Stomach (tissue), 8 donors: ENCODE measurements at regions not wholly inside any gene's neighbourhood (a gene's known extent, or its start where the extent isn't known, plus 50 kb on each side); places are given as distances from the start of the nearest gene placed in this dataset.
"Not testable (repeated sequence)": the region's sequence is repeated elsewhere in the genome, so short reads cannot be mapped to it uniquely, and the experiment has no call there.

Source experiments
- DNase-seq, 2 donors: peaks; one replicate each; pipeline versions ENCODE4 v3.0.0 to v3.0.0-alpha.2; 2013 to 2019
- H3K27ac ChIP-seq, 5 donors: fragments of 200-600 bp in 4 of 5; sonication (generic) in 4 of 5; one replicate each; pipeline ENCODE4 v1.5.1; 2013 to 2019; ENCODE audit warnings: mild to moderate bottlenecking in 1 of 5, moderate library complexity in 1 of 5
- H3K27me3 ChIP-seq, 3 donors: fragments of 200-600 bp; sonication (generic); one replicate each; pipeline ENCODE4 v1.5.1; 2017 to 2019; ENCODE audit warnings: mixed run types in 1 of 3
- H3K36me3 ChIP-seq, 4 donors: fragments of 200-600 bp; sonication (generic); 1 replicate in 3 of 4; 2 replicates in 1 of 4; pipeline ENCODE4 v1.5.1; 2016 to 2019
- H3K4me1 ChIP-seq, 4 donors: fragments of 200-600 bp; sonication (generic); one replicate each; pipeline ENCODE4 v1.5.1; 2016 to 2019
- H3K4me3 ChIP-seq, 4 donors: fragments of 200-600 bp; sonication (generic) in 3 of 4; one replicate each; pipeline ENCODE4 v1.5.1; 2016 to 2019; ENCODE audit warnings: mild to moderate bottlenecking in 1 of 4
- H3K9me3 ChIP-seq, 4 donors: fragments of 200-600 bp; sonication (generic); one replicate each; pipeline ENCODE4 v1.5.1; 2016 to 2019
- EP300 ChIP-seq: sonication (generic); formaldehyde crosslinking; IDR thresholded peaks from one replicate; pipeline ENCODE4 v1.6.1; 2017; ENCODE audit warnings: antibody characterized with exemption
- POLR2A ChIP-seq, 4 donors: fragments of 450-650 bp; IDR thresholded peaks; one replicate each; pipeline ENCODE4 v1.6.1; 2016; ENCODE audit warnings: antibody characterized with exemption in 4 of 4, control low read depth in 2 of 4, mild to moderate bottlenecking in 1 of 4, moderate library complexity in 1 of 4
- POLR2AphosphoS5 ChIP-seq, 3 donors: sonication (generic); formaldehyde crosslinking; IDR thresholded peaks; one replicate each; pipeline ENCODE4 v1.6.1; 2016; ENCODE audit warnings: antibody characterized with exemption in 3 of 3
- WGBS, 5 donors: extraction: QIAGEN DNeasy Blood & Tissue Kit in 3 of 5; methylation state at CpG; one replicate each; pipeline versions ENCODE4 v1.1.5 to v1.1.7; 2013 to 2018; 5-methylcytosine and 5-hydroxymethylcytosine counted together
- intact Hi-C: fragments of 100-400 bp; cut with DNase I; formaldehyde crosslinking; loops from one replicate; pipeline ENCODE4 v1.15.1; 2023; ENCODE audit warnings: low total_unique reads
- TF ChIP-seq, protein P1 (sequence below), 7 experiments: fragments of 450-650 bp in 4 of 7; fragments of 200-600 bp in 3 of 7; sonication (generic) in 3 of 7; IDR thresholded peaks; one replicate each; pipeline ENCODE4 v1.5.1; 2016 to 2019; ENCODE audit warnings: antibody characterized with exemption in 7 of 7, control low read depth in 2 of 7, mild to moderate bottlenecking in 1 of 7
- donor health status: healthy with polysubstance abuse.
- donor health status: Bipolar disorder and iron deficiency.
- donor health status: healthy.

DNA sequence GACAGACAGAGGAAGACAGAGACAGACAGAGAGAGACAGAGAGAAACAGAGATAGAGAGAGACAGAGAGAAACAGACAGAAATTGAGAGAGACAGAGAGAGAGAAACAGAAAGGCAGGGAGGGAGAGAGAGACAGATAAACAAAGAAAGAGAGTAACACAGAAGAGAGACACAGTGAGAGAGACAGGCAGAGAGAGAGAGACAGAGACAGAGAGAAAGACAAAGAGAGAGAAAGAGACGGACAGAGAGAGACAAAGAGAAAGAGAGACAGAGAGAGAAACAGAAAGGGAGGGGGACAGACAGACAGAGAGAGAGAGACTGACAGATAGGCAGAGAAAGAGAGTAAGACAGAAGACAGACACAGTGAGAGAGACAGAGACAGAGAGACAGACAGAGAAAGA, 108.5 kb upstream of the ANKRD30BL start:
- H3K27me3 ChIP-seq, result peaks cover 0 to 38% (median 0%) of the 10 kb centered on the region in 3 donors
- 52 to 82% (median 75%) methylated on average over 1 of the region's 1 CpG for WGBS, 5 donors
- H3K4me3 ChIP-seq, result no peak overlapping the region
- peaks cover 0 to 21% (median 12%) of the 10 kb centered on the region in 4 donors for H3K4me1 ChIP-seq
- H3K36me3 ChIP-seq, result no peaks in the 10 kb centered on the region
- DNase-seq, result no peak
- TF ChIP-seq POLR2AphosphoS5 (IDR thresholded peaks at IDR 0.05) (no peak), POLR2A (IDR thresholded peaks at IDR 0.05) (no peak), EP300 (no peak)
- TF ChIP-seq, protein P1, sequence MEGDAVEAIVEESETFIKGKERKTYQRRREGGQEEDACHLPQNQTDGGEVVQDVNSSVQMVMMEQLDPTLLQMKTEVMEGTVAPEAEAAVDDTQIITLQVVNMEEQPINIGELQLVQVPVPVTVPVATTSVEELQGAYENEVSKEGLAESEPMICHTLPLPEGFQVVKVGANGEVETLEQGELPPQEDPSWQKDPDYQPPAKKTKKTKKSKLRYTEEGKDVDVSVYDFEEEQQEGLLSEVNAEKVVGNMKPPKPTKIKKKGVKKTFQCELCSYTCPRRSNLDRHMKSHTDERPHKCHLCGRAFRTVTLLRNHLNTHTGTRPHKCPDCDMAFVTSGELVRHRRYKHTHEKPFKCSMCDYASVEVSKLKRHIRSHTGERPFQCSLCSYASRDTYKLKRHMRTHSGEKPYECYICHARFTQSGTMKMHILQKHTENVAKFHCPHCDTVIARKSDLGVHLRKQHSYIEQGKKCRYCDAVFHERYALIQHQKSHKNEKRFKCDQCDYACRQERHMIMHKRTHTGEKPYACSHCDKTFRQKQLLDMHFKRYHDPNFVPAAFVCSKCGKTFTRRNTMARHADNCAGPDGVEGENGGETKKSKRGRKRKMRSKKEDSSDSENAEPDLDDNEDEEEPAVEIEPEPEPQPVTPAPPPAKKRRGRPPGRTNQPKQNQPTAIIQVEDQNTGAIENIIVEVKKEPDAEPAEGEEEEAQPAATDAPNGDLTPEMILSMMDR (IDR thresholded peaks at IDR 0.05), result no peak
- H3K9me3 ChIP-seq, result no peaks in the 10 kb centered on the region
- intact Hi-C loops, result no loop called here
- no peak overlapping the region for H3K27ac ChIP-seq

DNA sequence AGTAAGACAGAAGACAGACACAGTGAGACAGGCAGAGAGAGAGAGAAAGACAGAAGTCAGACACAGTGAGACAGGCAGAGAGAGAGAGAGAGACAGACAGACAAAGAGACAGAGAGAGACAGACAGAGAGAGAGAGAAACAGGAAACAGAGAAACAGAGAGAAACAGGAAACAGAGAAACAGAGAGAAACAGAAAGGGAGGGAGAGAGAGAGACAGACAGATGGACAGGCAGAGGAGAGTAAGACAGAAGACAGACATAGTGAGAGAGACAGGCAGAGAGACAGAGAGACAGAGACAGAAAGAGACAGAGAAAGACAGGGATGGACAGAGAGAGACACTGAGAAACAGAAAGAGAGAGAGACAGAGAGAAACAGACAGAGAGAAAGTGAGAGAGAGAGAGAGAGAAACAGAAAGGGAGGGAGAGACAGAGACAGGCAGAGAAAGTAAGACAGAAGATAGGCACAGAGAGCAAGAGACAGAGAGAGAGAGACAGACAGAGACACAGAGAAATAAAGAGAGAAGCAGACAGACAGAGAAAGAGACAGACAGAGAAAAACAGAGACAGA, 109.3 kb upstream of the ANKRD30BL start:
- Histone ChIP-seq H3K4me1 (peaks cover 0 to 21% (median 12%) of the 10 kb centered on the region in 4 donors), H3K27me3 (peaks cover 0 to 30% (median 0%) of the 10 kb centered on the region in 3 donors), H3K4me3 (no peak overlapping the region), H3K9me3 (no peaks in the 10 kb centered on the region), H3K36me3 (no peaks in the 10 kb centered on the region), H3K27ac (no peak overlapping the region)
- intact Hi-C loops, result no loop called here
- TF ChIP-seq, protein P1 (IDR thresholded peaks at IDR 0.05), result no peak
- TF ChIP-seq EP300 (no peak), POLR2A (IDR thresholded peaks at IDR 0.05) (no peak), POLR2AphosphoS5 (IDR thresholded peaks at IDR 0.05) (no peak)
- DNase-seq, result no peak

DNA sequence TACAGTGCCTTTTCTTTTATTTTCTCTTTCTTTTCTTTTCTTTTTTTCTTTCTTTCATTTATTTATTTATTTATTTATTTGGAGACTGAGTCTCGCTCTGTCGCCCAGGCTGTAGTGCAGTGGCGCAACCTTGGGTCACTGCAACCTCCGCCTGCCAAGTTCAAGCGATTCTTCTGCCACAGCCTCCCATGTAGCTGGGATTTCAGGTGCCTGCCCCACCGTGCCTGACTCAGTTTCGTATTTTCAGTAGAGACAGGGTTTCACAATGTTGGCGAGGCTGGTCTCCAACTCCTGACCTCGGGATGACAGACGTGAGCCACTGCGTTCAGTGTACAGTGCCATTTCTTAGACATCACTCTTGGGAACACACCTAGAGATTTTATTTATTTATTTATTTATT, 110.0 kb upstream of the ANKRD30BL start:
- Histone ChIP-seq H3K27me3 (peaks cover 0 to 26% (median 0%) of the 10 kb centered on the region in 3 donors), H3K4me1 (peaks cover 0 to 21% (median 12%) of the 10 kb centered on the region in 4 donors)
- H3K4me3 ChIP-seq, H3K27ac ChIP-seq, H3K36me3 ChIP-seq, DNase-seq, H3K9me3 ChIP-seq, intact Hi-C loops: not testable (repeated sequence)
- 89 to 94% (median 93%) methylated on average over 11 of the region's 11 CpGs for WGBS, 5 donors

DNA sequence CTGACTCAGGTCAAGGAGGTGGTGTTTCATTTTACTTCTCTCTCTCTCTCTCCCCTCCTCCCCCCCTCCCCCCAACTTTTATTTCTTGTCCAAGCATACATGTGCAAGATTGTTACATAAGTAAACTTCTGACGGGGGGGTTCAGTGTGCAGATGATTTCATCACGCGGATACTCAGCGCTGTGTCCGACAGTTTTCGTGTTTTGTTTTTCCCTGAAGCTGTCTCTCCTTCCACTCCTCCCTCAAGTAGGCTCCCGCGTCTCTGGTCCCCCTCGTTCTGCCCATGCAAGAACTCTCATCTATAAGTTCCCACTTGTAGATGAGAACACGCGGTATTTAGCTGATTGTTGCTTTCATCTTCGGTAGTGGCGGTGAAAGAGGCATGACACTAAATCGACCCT, 111.0 kb upstream of the ANKRD30BL start:
- H3K27me3 ChIP-seq, result peaks cover 0 to 26% (median 0%) of the 10 kb centered on the region in 3 donors
- WGBS, 5 donors, result 88 to 92% (median 89%) methylated on average over 14 of the region's 14 CpGs
- TF ChIP-seq EP300, result no peak
- TF ChIP-seq, protein P1 (IDR thresholded peaks at IDR 0.05), result no peak
- no peak for TF ChIP-seq POLR2A (IDR thresholded peaks at IDR 0.05)
- TF ChIP-seq POLR2AphosphoS5 (IDR thresholded peaks at IDR 0.05), result no peak
- intact Hi-C loops, result no loop called here
- no peak overlapping the region for H3K4me3 ChIP-seq
- no peaks in the 10 kb centered on the region for H3K36me3 ChIP-seq
- peaks cover 0 to 14% (median 5%) of the 10 kb centered on the region in 4 donors for H3K4me1 ChIP-seq
- no peak for DNase-seq
- no peak overlapping the region for H3K27ac ChIP-seq
- H3K9me3 ChIP-seq, result no peaks in the 10 kb centered on the region

DNA sequence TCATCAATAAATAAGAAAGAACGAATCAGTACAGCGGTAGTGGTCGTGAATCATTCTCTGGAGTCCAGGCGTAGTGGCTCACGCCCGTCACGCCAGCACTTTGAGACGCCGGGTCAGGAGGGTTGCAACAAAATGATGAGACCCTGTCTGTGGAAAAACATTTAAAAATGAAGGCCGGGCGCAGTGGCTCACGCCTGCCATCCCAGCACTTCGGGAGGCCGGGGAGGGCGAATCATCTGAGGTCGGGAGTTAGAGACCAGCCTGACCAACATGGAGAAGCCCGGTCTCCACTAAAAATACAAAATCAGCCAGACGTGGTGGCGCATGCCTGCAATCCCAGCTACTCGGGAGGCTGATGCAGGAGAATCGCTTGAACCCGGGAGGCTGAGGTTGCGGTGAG, 111.8 kb upstream of the ANKRD30BL start:
- H3K4me3 ChIP-seq, intact Hi-C loops, H3K36me3 ChIP-seq, DNase-seq, H3K4me1 ChIP-seq, H3K27ac ChIP-seq, H3K9me3 ChIP-seq: not testable (repeated sequence)
- WGBS, 5 donors, result 96 to 98% (median 96%) methylated on average over 23 of the region's 23 CpGs
- peaks cover 0 to 18% (median 0%) of the 10 kb centered on the region in 3 donors for H3K27me3 ChIP-seq
